ENCODE measurements at regions not wholly inside any gene's neighbourhood (a gene's known extent, or its start where the extent isn't known, plus 50 kb on each side); places are given as distances from the start of the nearest gene placed in this dataset.

DNA sequence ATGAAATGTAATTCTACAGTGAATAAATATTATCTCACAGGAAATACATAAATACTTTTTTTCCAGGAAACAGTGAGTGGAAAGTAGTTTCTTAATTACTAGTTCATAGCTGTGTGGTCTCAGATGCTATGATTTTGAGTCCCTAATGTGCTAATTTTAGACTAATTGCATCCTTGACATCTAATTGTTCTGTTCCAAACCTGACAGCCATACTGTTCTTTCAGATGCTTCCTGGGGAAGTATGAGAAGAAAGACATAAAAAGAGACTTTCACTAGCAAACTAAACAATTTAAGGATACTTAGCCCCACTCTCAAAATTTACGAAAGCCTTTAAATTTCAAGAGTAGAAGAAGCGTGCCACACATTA lies 350.9 kb upstream of the CDH20 start:
- TF ChIP-seq GATA1 (IDR thresholded peaks at IDR 0.05; ENCODE audit: low read depth, low read length) (no peak), POLR2A (IDR thresholded peaks at IDR 0.05; ENCODE audit: low read length) (no peak)
